HEK293T (cell line): ENCODE measurements at regions not wholly inside any gene's neighbourhood (a gene's known extent, or its start where the extent isn't known, plus 50 kb on each side); places are given as distances from the start of the nearest gene placed in this dataset.

Experiments used
- FOXM1 ChIP-seq: fragments of 450-650 bp; IDR thresholded peaks from 2 replicates; pipeline ENCODE4 v1.6.1; 2017; ENCODE audit warnings: mild to moderate bottlenecking, borderline replicate concordance
- TARDBP ChIP-seq: fragments of 450-650 bp; IDR thresholded peaks from 2 replicates; pipeline ENCODE4 v1.6.1; 2016

DNA sequence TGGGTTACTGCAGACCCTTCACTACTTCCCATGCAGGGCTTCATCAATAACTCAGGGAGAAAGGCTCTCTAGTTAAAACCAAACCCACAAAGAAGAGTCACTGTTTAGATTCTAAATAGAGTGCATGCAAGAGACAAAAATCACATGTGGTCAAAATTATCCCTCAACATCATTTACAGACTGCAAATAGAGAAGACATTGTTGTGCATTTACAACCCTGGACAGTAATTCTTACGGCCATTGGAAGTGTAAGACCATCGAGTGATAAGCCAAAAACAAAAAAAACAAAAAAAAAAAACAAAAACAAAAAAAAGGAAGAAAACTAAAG, 93.4 kb downstream of the RASSF10 start:
- no peak for TF ChIP-seq TARDBP
- TF ChIP-seq FOXM1 = no peak
